H9 (cell line): ENCODE measurements at regions not wholly inside any gene's neighbourhood (a gene's known extent, or its start where the extent isn't known, plus 50 kb on each side); places are given as distances from the start of the nearest gene placed in this dataset.

ENCODE experiments used
- DNase-seq: peaks from one replicate; pipeline ENCODE4 v3.0.0-alpha.2; 2017
- H2AFZ ChIP-seq: one replicate; pipeline ENCODE4 v1.6.1; 2013; ENCODE audit warnings: mild to moderate bottlenecking, low read length, control low read depth, moderate library complexity
- H2AK5ac ChIP-seq: 2 replicates; pipeline ENCODE4 v1.6.1; 2013; ENCODE audit warnings: low read length, control low read depth, mixed read lengths; ENCODE audit not compliant: insufficient read length
- H2BK120ac ChIP-seq: one replicate; pipeline ENCODE4 v1.6.1; 2013; ENCODE audit warnings: low read depth, mild to moderate bottlenecking, low read length, control low read depth, inconsistent platforms; ENCODE audit not compliant: poor library complexity, severe bottlenecking
- H2BK12ac ChIP-seq: 2 replicates; pipeline ENCODE4 v1.6.1; 2013; ENCODE audit warnings: low read length, control low read depth, mixed read lengths, low read depth; ENCODE audit not compliant: insufficient read length
- H2BK15ac ChIP-seq: 2 replicates; pipeline ENCODE4 v1.6.1; 2013; ENCODE audit warnings: low read depth, low read length, control low read depth
- H2BK20ac ChIP-seq: one replicate; pipeline ENCODE4 v1.6.1; 2013; ENCODE audit warnings: low read depth, mild to moderate bottlenecking, low read length, control low read depth, inconsistent platforms; ENCODE audit not compliant: poor library complexity, severe bottlenecking
- H2BK5ac ChIP-seq: 2 replicates; pipeline ENCODE4 v1.6.1; 2013; ENCODE audit warnings: low read length, control low read depth, mixed read lengths; ENCODE audit not compliant: insufficient read length
- H3K14ac ChIP-seq: 2 replicates; pipeline ENCODE4 v1.6.1; 2013; ENCODE audit warnings: low read length, control low read depth; ENCODE audit not compliant: insufficient read depth
- H3K18ac ChIP-seq: 2 replicates; pipeline ENCODE4 v1.6.1; 2013; ENCODE audit warnings: low read depth, mild to moderate bottlenecking, mixed read lengths, low read length, control low read depth; ENCODE audit not compliant: insufficient read length
- H3K23ac ChIP-seq: 2 replicates; pipeline ENCODE4 v1.6.1; 2013; ENCODE audit warnings: low read length, control low read depth, mixed read lengths, low read depth; ENCODE audit not compliant: insufficient read length
- H3K23me2 ChIP-seq: 2 replicates; pipeline ENCODE4 v1.6.1; 2013; ENCODE audit warnings: low read depth, mild to moderate bottlenecking, mixed read lengths, low read length, control low read depth; ENCODE audit not compliant: insufficient read length, poor library complexity, severe bottlenecking
- H3K27ac ChIP-seq: 2 replicates; pipeline ENCODE4 v1.5.1; 2013; ENCODE audit warnings: low read length, control low read depth, mixed read lengths, low read depth; ENCODE audit not compliant: insufficient read length
- H3K27me3 ChIP-seq: 2 replicates; pipeline ENCODE4 v1.6.1; 2013; ENCODE audit warnings: low read length, control low read depth, inconsistent platforms; ENCODE audit not compliant: insufficient read depth
- H3K4ac ChIP-seq: 2 replicates; pipeline ENCODE4 v1.6.1; 2013; ENCODE audit warnings: low read depth, mild to moderate bottlenecking, control low read depth, inconsistent platforms, low read length, moderate library complexity
- H3K4me1 ChIP-seq: 2 replicates; pipeline ENCODE4 v1.6.1; 2013; ENCODE audit warnings: low read length, control low read depth, inconsistent platforms; ENCODE audit not compliant: insufficient read depth
- H3K4me2 ChIP-seq: 2 replicates; pipeline ENCODE4 v1.6.1; 2013; ENCODE audit warnings: low read length, control low read depth, mixed read lengths; ENCODE audit not compliant: insufficient read length, insufficient read depth
- H3K56ac ChIP-seq: 2 replicates; pipeline ENCODE4 v1.6.1; 2013; ENCODE audit warnings: low read depth, mild to moderate bottlenecking, mixed read lengths, low read length, control low read depth; ENCODE audit not compliant: insufficient read length
- H3K79me1 ChIP-seq: 2 replicates; pipeline ENCODE4 v1.6.1; 2013; ENCODE audit warnings: low read depth, mild to moderate bottlenecking, moderate library complexity, low read length, control low read depth, inconsistent platforms; ENCODE audit not compliant: insufficient read depth, poor library complexity, severe bottlenecking
- H3K79me2 ChIP-seq: 2 replicates; pipeline ENCODE4 v1.6.1; 2013; ENCODE audit warnings: low read length, control low read depth, inconsistent platforms; ENCODE audit not compliant: insufficient read depth
- H3K9ac ChIP-seq: 2 replicates; pipeline ENCODE4 v1.6.1; 2013; ENCODE audit warnings: low read length, control low read depth, mixed read lengths; ENCODE audit not compliant: insufficient read length; ENCODE audit errors: extremely low read depth
- H3K9me3 ChIP-seq: one replicate; pipeline ENCODE4 v1.6.1; 2013; ENCODE audit warnings: low read depth, low read length, inconsistent platforms; ENCODE audit not compliant: control insufficient read depth
- H3T11ph ChIP-seq: one replicate; pipeline ENCODE4 v1.6.1; 2013; ENCODE audit warnings: mild to moderate bottlenecking, low read length, control low read depth, inconsistent platforms
- H4K20me1 ChIP-seq: one replicate; pipeline ENCODE4 v1.6.1; 2013; ENCODE audit not compliant: control insufficient read depth, insufficient read length, insufficient read depth
- H4K5ac ChIP-seq: 2 replicates; pipeline ENCODE4 v1.6.1; 2013; ENCODE audit warnings: low read depth, mild to moderate bottlenecking, mixed read lengths, low read length, control low read depth; ENCODE audit not compliant: insufficient read length
- H4K8ac ChIP-seq: replicated peaks from 2 replicates; pipeline ENCODE4 v1.6.1; 2013; ENCODE audit warnings: low read length, control low read depth, mixed read lengths, low read depth; ENCODE audit not compliant: insufficient read length
- H4K91ac ChIP-seq: 2 replicates; pipeline ENCODE4 v1.6.1; 2013; ENCODE audit warnings: low read depth, mild to moderate bottlenecking, moderate library complexity, mixed read lengths, low read length, control low read depth; ENCODE audit not compliant: insufficient read length
- H3K27ac Mint-ChIP-seq, 3 experiments: 2 replicates in 2 of 3; 3 replicates in 1 of 3; pipeline ENCODE4 v1.8.0; 2020 to 2021; ENCODE audit warnings: mixed read lengths in 3 of 3, mild to moderate bottlenecking in 1 of 3, moderate library complexity in 1 of 3
- H3K27me3 Mint-ChIP-seq: 2 replicates; pipeline ENCODE4 v1.8.0; 2021; ENCODE audit warnings: low read depth, mild to moderate bottlenecking, moderate library complexity, mixed read lengths
- H3K36me3 Mint-ChIP-seq, 3 experiments: 2 replicates in 2 of 3; 3 replicates in 1 of 3; pipeline ENCODE4 v1.8.0; 2020 to 2021; ENCODE audit warnings: low read depth in 3 of 3, mixed read lengths in 3 of 3; ENCODE audit not compliant: insufficient read depth in 1 of 3
- H3K4me1 Mint-ChIP-seq, 2 experiments: 2 replicates each; pipeline ENCODE4 v1.8.0; 2020; ENCODE audit warnings: mixed read lengths in 2 of 2
- H3K4me3 Mint-ChIP-seq, 2 experiments: 2 replicates in 1 of 2; 3 replicates in 1 of 2; pipeline ENCODE4 v1.8.0; 2020 to 2021; ENCODE audit warnings: mild to moderate bottlenecking in 2 of 2, mixed read lengths in 2 of 2, moderate library complexity in 1 of 2
- H3K9me3 Mint-ChIP-seq, 2 experiments: 2 replicates in 1 of 2; 3 replicates in 1 of 2; pipeline ENCODE4 v1.8.0; 2020; ENCODE audit warnings: mild to moderate bottlenecking in 2 of 2, mixed read lengths in 2 of 2, moderate library complexity in 1 of 2
- CTCF ChIP-seq: fragments of 200-600 bp; sonication (generic); conservative IDR thresholded peaks from 3 replicates; pipeline ENCODE4 v1.8.0; 2021; ENCODE audit warnings: antibody characterized with exemption, mild to moderate bottlenecking
- WGBS: extraction: QIAGEN DNeasy Blood & Tissue Kit; methylation state at CpG from one replicate; pipeline ENCODE4 v1.1.7; 2013; ENCODE audit warnings: missing lambda C conversion rate, low lambda C conversion rate, mixed read lengths; ENCODE audit not compliant: insufficient read length; ENCODE audit errors: extremely low coverage; 5-methylcytosine and 5-hydroxymethylcytosine counted together

GRCh38 chr20:39855799-39856198, 833.2 kb downstream of the MAFB start:
- Histone ChIP-seq H3K27ac (no peak overlapping the region), H4K5ac (no peak overlapping the region), H2AK5ac (no peak overlapping the region), H3K79me2 (no peaks in the 10 kb centered on the region), H3K27me3 (no peaks in the 10 kb centered on the region; the same call in 1 of the 2 replicates), H2AFZ (no peak overlapping the region), H2BK20ac (no peak overlapping the region), H3K23ac (no peak overlapping the region), H3K79me1 (no peaks in the 10 kb centered on the region), H3K9me3 (no peaks in the 10 kb centered on the region), H3T11ph (no peak overlapping the region), H3K9ac (no peak overlapping the region), H3K4ac (no peak overlapping the region), H3K18ac (no peak overlapping the region), H2BK12ac (no peak overlapping the region), H4K8ac (no peak overlapping the region), H4K20me1 (no peaks in the 10 kb centered on the region), H2BK15ac (no peak overlapping the region), H3K4me2 (no peak overlapping the region), H3K14ac (no peak overlapping the region), H3K56ac (no peak overlapping the region), H2BK120ac (no peak overlapping the region), H2BK5ac (no peak overlapping the region), H4K91ac (no peak overlapping the region), H3K23me2 (no peaks in the 10 kb centered on the region), H3K4me1 (no peaks in the 10 kb centered on the region)
- DNase-seq, result no peak
- Mint-ChIP-seq H3K36me3 (no peaks in the 10 kb centered on the region), H3K27me3 (no peaks in the 10 kb centered on the region), H3K4me1 (peaks cover 21 to 30% of the 10 kb centered on the region in 2 experiments), H3K9me3 (no peaks in the 10 kb centered on the region), H3K4me3 (no peak overlapping the region), H3K27ac (no peak overlapping the region)
- TF ChIP-seq CTCF, result no peak
- WGBS, result no CpG with 5 or more reads among the region's 3 CpGs
